IMR-90 (cell line): ENCODE measurements at regions not wholly inside any gene's neighbourhood (a gene's known extent, or its start where the extent isn't known, plus 50 kb on each side); places are given as distances from the start of the nearest gene placed in this dataset.

ENCODE experiments used
- ATAC-seq: fragments of 200-7000 bp; cut with Tn5 transposase; 2 replicates; pipeline ENCODE4 v1.9.1; 2020; ENCODE audit warnings: low read depth, mild to moderate bottlenecking, moderate library complexity
- BruUV-seq: library from RNA; stranded (reverse); fragments of 400-500 nt; replicated peaks from 2 replicates; lab custom pipeline; 2021; lab: Mats Ljungman, UMichigan
- CTCF ChIA-PET: fragments of 300-600 bp; formaldehyde crosslinking; extraction: SDS; loops from one replicate; lab custom pipeline; 2021; ENCODE audit warnings: antibody characterized with exemption; lab: Yijun Ruan, JAX
- POLR2A ChIA-PET: fragments of 300-600 bp; sonication (Branson Sonifier 250); formaldehyde crosslinking; loops from one replicate; lab custom pipeline; 2022; ENCODE audit warnings: antibody characterized with exemption; ENCODE audit not compliant: unreplicated experiment; lab: Charles Lee
- DNase-seq: peaks from one replicate; pipeline ENCODE4 v3.0.0; 2013
- H2AFZ ChIP-seq: replicated peaks from 2 replicates; pipeline ENCODE3; 2013; ENCODE audit warnings: low read length, mild to moderate bottlenecking; ENCODE audit not compliant: poor library complexity
- H2AK5ac ChIP-seq: 2 replicates; pipeline ENCODE4 v1.6.1; 2013; ENCODE audit warnings: low read depth, low read length, inconsistent platforms
- H2AK9ac ChIP-seq: replicated peaks from 2 replicates; pipeline ENCODE3; 2013; ENCODE audit warnings: mild to moderate bottlenecking, low read depth, low read length, moderate library complexity; ENCODE audit not compliant: poor library complexity
- H2BK120ac ChIP-seq: 2 replicates; pipeline ENCODE4 v1.6.1; 2013; ENCODE audit warnings: low read depth, low read length, inconsistent platforms
- H2BK15ac ChIP-seq: 3 replicates; pipeline ENCODE4 v1.6.1; 2013; ENCODE audit warnings: low read depth, low read length, inconsistent platforms
- H2BK20ac ChIP-seq: 2 replicates; pipeline ENCODE4 v1.6.1; 2013; ENCODE audit warnings: low read depth, mild to moderate bottlenecking, inconsistent platforms, low read length, moderate library complexity
- H2BK5ac ChIP-seq: 2 replicates; pipeline ENCODE4 v1.6.1; 2013; ENCODE audit warnings: mild to moderate bottlenecking, low read depth, low read length, inconsistent platforms; ENCODE audit not compliant: poor library complexity, severe bottlenecking
- H3K14ac ChIP-seq: replicated peaks from 2 replicates; pipeline ENCODE4 v1.6.1; 2013; ENCODE audit warnings: low read depth, low read length, inconsistent platforms
- H3K18ac ChIP-seq: 2 replicates; pipeline ENCODE4 v1.6.1; 2013; ENCODE audit warnings: low read depth, low read length, control low read depth
- H3K23ac ChIP-seq: 2 replicates; pipeline ENCODE4 v1.6.1; 2013; ENCODE audit warnings: low read depth, low read length, inconsistent platforms
- H3K27ac ChIP-seq: 2 replicates; pipeline ENCODE4 v1.5.1; 2013; ENCODE audit warnings: mild to moderate bottlenecking, control low read depth, low read length; ENCODE audit not compliant: insufficient read depth
- H3K27me3 ChIP-seq: 2 replicates; pipeline ENCODE4 v1.6.1; 2013; ENCODE audit warnings: low read length; ENCODE audit not compliant: control insufficient read depth, insufficient read depth
- H3K36me3 ChIP-seq: 2 replicates; pipeline ENCODE4 v1.6.1; 2013; ENCODE audit warnings: low read length, mixed read lengths; ENCODE audit not compliant: control insufficient read depth, insufficient read depth
- H3K4ac ChIP-seq: 2 replicates; pipeline ENCODE4 v1.6.1; 2013; ENCODE audit warnings: low read depth, low read length, inconsistent platforms
- H3K4me1 ChIP-seq: 2 replicates; pipeline ENCODE4 v1.6.1; 2013; ENCODE audit warnings: low read length, mixed read lengths; ENCODE audit not compliant: control insufficient read depth, insufficient read depth
- H3K4me2 ChIP-seq: 2 replicates; pipeline ENCODE4 v1.6.1; 2013; ENCODE audit warnings: low read depth, mild to moderate bottlenecking, control low read depth, low read length, moderate library complexity
- H3K4me3 ChIP-seq: 2 replicates; pipeline ENCODE4 v1.5.1; 2013; ENCODE audit warnings: low read depth, mild to moderate bottlenecking, control low read depth, low read length, moderate library complexity; ENCODE audit not compliant: insufficient read depth
- H3K56ac ChIP-seq: 2 replicates; pipeline ENCODE4 v1.6.1; 2013; ENCODE audit warnings: low read length, inconsistent platforms; ENCODE audit not compliant: insufficient read depth; ENCODE audit errors: extremely low read depth
- H3K79me1 ChIP-seq, 2 experiments: 2 replicates each; pipeline ENCODE4 v1.6.1; 2013; ENCODE audit warnings: low read length in 2 of 2, inconsistent platforms in 1 of 2, low read depth in 1 of 2
- H3K9ac ChIP-seq: 2 replicates; pipeline ENCODE4 v1.6.1; 2013; ENCODE audit warnings: low read depth, low read length, control low read depth
- H3K9me1 ChIP-seq: 2 replicates; pipeline ENCODE4 v1.6.1; 2013; ENCODE audit warnings: low read length, inconsistent platforms; ENCODE audit not compliant: insufficient read depth
- H3K9me3 ChIP-seq: 2 replicates; pipeline ENCODE4 v1.6.1; 2013; ENCODE audit warnings: low read length; ENCODE audit not compliant: control insufficient read depth, insufficient read depth
- H4K20me1 ChIP-seq: 2 replicates; pipeline ENCODE4 v1.6.1; 2013; ENCODE audit warnings: low read length, inconsistent platforms; ENCODE audit not compliant: insufficient read depth
- H4K5ac ChIP-seq: 2 replicates; pipeline ENCODE4 v1.6.1; 2013; ENCODE audit warnings: mild to moderate bottlenecking, low read depth, low read length, control low read depth
- H4K8ac ChIP-seq, 2 experiments: 2 replicates each; pipeline ENCODE4 v1.6.1; 2013; ENCODE audit warnings: low read depth in 2 of 2, low read length in 2 of 2, control low read depth in 1 of 2, inconsistent platforms in 1 of 2
- H4K91ac ChIP-seq: 2 replicates; pipeline ENCODE4 v1.6.1; 2013; ENCODE audit warnings: low read depth, low read length, inconsistent platforms; ENCODE audit not compliant: insufficient read depth
- CEBPB ChIP-seq: IDR thresholded peaks from 2 replicates; pipeline ENCODE4 v1.6.1; 2012; ENCODE audit warnings: low read depth, low read length, improper control_type of control experiment
- CHD1 ChIP-seq: IDR thresholded peaks from 2 replicates; pipeline ENCODE4 v1.6.1; 2012; ENCODE audit warnings: low read depth, low read length, improper control_type of control experiment
- ELK1 ChIP-seq: fragments of 150-350 bp; IDR thresholded peaks from 2 replicates; pipeline ENCODE4 v1.6.1; 2016; ENCODE audit warnings: low read depth, mild to moderate bottlenecking, low read length, moderate library complexity, borderline replicate concordance
- MXI1 ChIP-seq: IDR thresholded peaks from 2 replicates; pipeline ENCODE4 v1.6.1; 2012; ENCODE audit warnings: low read depth, mild to moderate bottlenecking, low read length, moderate library complexity, borderline replicate concordance
- NFE2L2 ChIP-seq: fragments of 150-350 bp; IDR thresholded peaks from 2 replicates; pipeline ENCODE4 v1.6.1; 2016; ENCODE audit warnings: low read depth, mild to moderate bottlenecking, low read length
- POLR2A ChIP-seq: IDR thresholded peaks from 2 replicates; pipeline ENCODE4 v1.6.1; 2012; ENCODE audit warnings: mild to moderate bottlenecking, low read depth, low read length
- RCOR1 ChIP-seq: IDR thresholded peaks from 2 replicates; pipeline ENCODE4 v1.6.1; 2012; ENCODE audit warnings: mild to moderate bottlenecking, low read length, improper control_type of control experiment; ENCODE audit not compliant: insufficient replicate concordance
- SMC3 ChIP-seq: fragments of 150-350 bp; IDR thresholded peaks from 2 replicates; pipeline ENCODE4 v1.6.1; 2016; ENCODE audit warnings: low read depth, mild to moderate bottlenecking, antibody characterized with exemption, low read length, moderate library complexity
- USF2 ChIP-seq: fragments of 150-350 bp; IDR thresholded peaks from 2 replicates; pipeline ENCODE4 v1.6.1; 2017; ENCODE audit warnings: mild to moderate bottlenecking, antibody characterized with exemption, low read length, low read depth
- WGBS, 2 experiments: methylation state at CpG; one replicate each; pipeline versions ENCODE4 v1.1.5 to v1.1.7; 2013; ENCODE audit warnings: missing lambda C conversion rate in 2 of 2; ENCODE audit not compliant: insufficient read length in 1 of 2; ENCODE audit errors: extremely low coverage in 2 of 2; 5-methylcytosine and 5-hydroxymethylcytosine counted together
- dilution Hi-C: fragments of 300-500 bp; cut with HindIII; formaldehyde crosslinking; loops from one replicate; pipeline ENCODE4 v1.14.3; 2018; ENCODE audit warnings: low sequenced_read_pairs; ENCODE audit not compliant: unreplicated experiment
- in situ Hi-C: fragments of 300-500 bp; cut with MboI; formaldehyde crosslinking; loops from 3 replicates; pipeline ENCODE4 v1.14.3; 2019; ENCODE audit warnings: low sequenced_read_pairs, inconsistent platforms, mixed read lengths
- intact Hi-C: fragments of 100-400 bp; cut with micrococcal nuclease; formaldehyde crosslinking; loops from 2 replicates; pipeline ENCODE4 v1.10.0; 2022

- Histone ChIP-seq H3K23ac (no peak overlapping the region), H4K8ac (no peak overlapping the region), H3K9me3 (no peaks in the 10 kb centered on the region), H3K36me3 (no peaks in the 10 kb centered on the region), H2AK5ac (no peak overlapping the region), H4K5ac (no peak overlapping the region), H3K79me1 (no peaks in the 10 kb centered on the region), H2BK5ac (no peak overlapping the region), H4K20me1 (no peaks in the 10 kb centered on the region), H2AFZ (no peak overlapping the region), H3K4ac (no peak overlapping the region), H3K4me1 (peaks cover 7% of the 10 kb centered on the region), H2BK15ac (no peak overlapping the region), H3K27ac (no peak overlapping the region), H4K91ac (no peak overlapping the region), H3K9ac (no peak overlapping the region), H2BK20ac (no peak overlapping the region), H2BK120ac (no peak overlapping the region), H3K4me3 (no peak overlapping the region), H3K4me2 (no peak overlapping the region), H3K56ac (no peak overlapping the region), H3K9me1 (no peaks in the 10 kb centered on the region), H3K18ac (peak overlapping the region; percentile 47; the same call in 1 of the 2 replicates), H3K27me3 (no peaks in the 10 kb centered on the region), H2AK9ac (no peak overlapping the region), H3K14ac (no peak overlapping the region)
- in situ Hi-C loops (loop anchor here (5.0 kb wide), 1 partner anchor 82 kb away; no protein-coding TSS in a partner anchor), intact Hi-C loops (loop anchor here (2.0 to 5.0 kb wide), 2 partner anchors 19 to 547 kb away; no protein-coding TSS in a partner anchor), dilution Hi-C loops (no loop called here)
- ChIA-PET CTCF (interaction anchor here (0.6 to 0.8 kb wide), 2 partner anchors 19 to 33 kb away, joined by 3 to 4 read pairs; no protein-coding TSS in a partner anchor), POLR2A (no interaction called here)
- no peak for TF ChIP-seq CEBPB
- TF ChIP-seq MXI1, result no peak
- no peak for TF ChIP-seq CHD1
- TF ChIP-seq NFE2L2, result no peak
- TF ChIP-seq POLR2A, result no peak
- no peak for TF ChIP-seq USF2
- TF ChIP-seq SMC3, result no peak
- no peak for TF ChIP-seq RCOR1
- no peak for TF ChIP-seq ELK1
- no TSS peak for BruUV-seq
- DNase-seq, result no peak
- no CpG with 5 or more reads among the region's 1 CpG for WGBS, 2 experiments
- ATAC-seq, result no peak
Observed at GRCh38 chr3:76025561-76025960, 240.2 kb upstream of the ZNF717 start.
